Right lobe of liver (tissue), 6 donors: ENCODE measurements at regions not wholly inside any gene's neighbourhood (a gene's known extent, or its start where the extent isn't known, plus 50 kb on each side); places are given as distances from the start of the nearest gene placed in this dataset.

ENCODE experiments used
- ATAC-seq, 4 donors: fragments of 200-7000 bp; cut with Tn5 transposase; one replicate each; pipeline ENCODE4 v1.9.1; 2020; ENCODE audit warnings: mild to moderate bottlenecking in 4 of 4, moderate library complexity in 4 of 4
- DNase-seq, 3 donors: peaks; one replicate each; pipeline ENCODE4 v3.0.0-alpha.2; 2020
- H3K27ac ChIP-seq, 3 donors: fragments of 200-600 bp; one replicate each; pipeline ENCODE4 v1.8.0; 2022
- H3K27me3 ChIP-seq, 2 donors: fragments of 200-600 bp; one replicate each; pipeline ENCODE4 v1.8.0; 2022
- H3K36me3 ChIP-seq, 4 donors: fragments of 200-600 bp; sonication (generic) in 1 of 4; one replicate each; pipeline versions ENCODE4 v1.5.1 to v1.8.0; 2017 to 2022; ENCODE audit warnings: control low read depth in 1 of 4
- H3K4me1 ChIP-seq, 4 donors: fragments of 200-600 bp; sonication (generic) in 1 of 4; one replicate each; pipeline versions ENCODE4 v1.5.1 to v1.8.0; 2017 to 2022; ENCODE audit warnings: control low read depth in 1 of 4
- H3K4me3 ChIP-seq, 3 donors: fragments of 200-600 bp; one replicate each; pipeline ENCODE4 v1.8.0; 2022
- H3K9me3 ChIP-seq, 4 donors: fragments of 200-600 bp; sonication (generic) in 1 of 4; one replicate each; pipeline versions ENCODE4 v1.5.1 to v1.8.0; 2017 to 2022; ENCODE audit warnings: control low read depth in 1 of 4
- CTCF ChIP-seq, 4 donors: fragments of 200-600 bp in 3 of 4; fragments of 450-650 bp in 1 of 4; IDR thresholded peaks; one replicate each; pipeline versions ENCODE4 v1.5.1 to v1.8.0; 2016 to 2022; ENCODE audit warnings: antibody characterized with exemption in 4 of 4, mild to moderate bottlenecking in 2 of 4
- POLR2A ChIP-seq: fragments of 450-650 bp; IDR thresholded peaks from one replicate; pipeline ENCODE4 v1.6.1; 2017; ENCODE audit warnings: antibody characterized with exemption, mild to moderate bottlenecking
- WGBS: methylation state at CpG from one replicate; pipeline ENCODE4 v1.1.6; 2018; ENCODE audit warnings: low coverage, low lambda C conversion rate; ENCODE audit not compliant: insufficient coverage; ENCODE audit errors: missing lambda C conversion rate; 5-methylcytosine and 5-hydroxymethylcytosine counted together
- intact Hi-C, 2 donors: fragments of 100-400 bp; cut with DNase I; formaldehyde crosslinking; loops; one replicate each; pipeline versions ENCODE4 v1.11.2 to v1.14.1; 2022
- donor health status: DM: no; HTN: yes; CAD: no.
- donor health status: DM: no; HTN: no; CAD: no.
- donor health status: DM: no; HTN: no; CAD: no.
- donor health status: DM: no; HTN: yes; CAD: no.
- donor health status: DM: no; HTN: yes; CAD: no.

DNA sequence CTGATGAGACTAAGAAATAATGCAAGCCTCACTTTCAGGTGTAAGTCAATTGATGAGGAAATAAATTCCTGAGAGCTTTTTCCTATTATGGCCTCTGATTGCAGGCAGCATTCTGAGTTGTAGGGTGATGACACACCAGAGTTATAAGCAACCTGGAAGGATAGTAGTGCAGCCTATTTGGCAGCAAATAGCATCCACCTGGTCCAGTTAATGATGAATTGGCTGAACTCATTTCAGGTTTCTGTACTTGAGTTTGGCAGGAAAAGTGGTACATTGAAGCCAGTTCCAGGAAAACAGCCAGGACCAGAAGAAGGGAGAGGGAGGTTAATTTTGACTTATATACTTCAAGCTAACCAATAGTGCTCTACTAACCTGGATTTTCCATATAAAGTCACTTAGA is 316.8 kb downstream of the NAF1 start:
- TF ChIP-seq CTCF (IDR thresholded peaks at IDR 0.05) (no peak), POLR2A (no peak)
- Histone ChIP-seq H3K4me1 (no peaks in the 10 kb centered on the region), H3K27me3 (no peaks in the 10 kb centered on the region), H3K9me3 (no peaks in the 10 kb centered on the region), H3K27ac (no peak overlapping the region), H3K4me3 (no peak overlapping the region), H3K36me3 (no peaks in the 10 kb centered on the region)
- ATAC-seq = no peak
- DNase-seq = no peak
- intact Hi-C loops = no loop called here

- Histone ChIP-seq H3K9me3 (no peaks in the 10 kb centered on the region), H3K36me3 (no peaks in the 10 kb centered on the region), H3K4me1 (no peaks in the 10 kb centered on the region), H3K27me3 (no peaks in the 10 kb centered on the region), H3K27ac (no peak overlapping the region), H3K4me3 (no peak overlapping the region)
- DNase-seq (no peak), ATAC-seq (peak in 1 of 4 donors; percentile 21)
- TF ChIP-seq CTCF (IDR thresholded peaks at IDR 0.05) = no peak
- TF ChIP-seq POLR2A = no peak
- 63% methylated on average over 1 of the region's 1 CpG for WGBS
- intact Hi-C loops = no loop called here
Measured at GRCh38 chr4:162847945-162848549, 318.6 kb downstream of the NAF1 start.

DNA sequence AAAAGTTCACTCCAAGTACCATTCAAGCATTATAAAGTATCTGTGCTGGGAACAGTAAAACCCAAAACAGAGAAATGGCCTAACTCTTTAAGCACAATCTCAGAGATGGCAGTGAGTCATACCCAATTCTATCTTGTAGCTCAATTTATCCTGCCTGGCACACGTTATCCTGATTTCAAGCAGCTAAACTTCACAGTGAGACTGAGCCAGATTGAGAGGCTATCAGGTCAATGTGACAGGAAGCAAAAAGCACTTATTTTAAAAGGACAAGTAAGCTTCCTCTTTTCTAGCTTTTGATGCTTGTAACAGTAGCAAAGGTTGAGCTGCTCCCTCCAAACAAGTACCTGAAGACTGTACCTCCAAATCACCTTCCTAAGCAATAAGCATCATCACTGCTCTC is 324.9 kb downstream of the NAF1 start:
- no peaks in the 10 kb centered on the region for H3K4me1 ChIP-seq
- H3K9me3 ChIP-seq = no peaks in the 10 kb centered on the region
- WGBS = 0% methylated on average over 1 of the region's 1 CpG

DNA sequence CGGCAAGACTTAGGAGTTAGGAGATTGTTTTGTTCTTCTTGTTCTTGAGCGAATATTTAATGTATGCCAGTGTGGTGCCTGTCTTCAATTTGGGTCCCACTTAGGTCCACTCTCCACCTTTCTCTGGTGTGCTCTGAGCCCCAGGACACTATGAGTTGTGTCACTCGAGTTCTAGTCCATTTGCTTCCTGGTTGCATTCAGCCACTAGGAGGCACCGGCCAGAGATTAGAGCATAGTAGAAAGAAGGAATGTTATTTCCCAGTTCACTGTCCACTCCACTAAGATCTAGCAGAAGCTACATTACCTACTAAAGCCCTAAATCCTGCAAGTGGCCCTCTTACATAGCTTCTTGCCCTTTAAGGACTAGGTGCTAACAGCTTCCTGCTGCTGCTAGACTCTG is 326.9 kb downstream of the NAF1 start:
- Histone ChIP-seq H3K27me3 (no peaks in the 10 kb centered on the region), H3K27ac (no peak overlapping the region), H3K4me1 (no peaks in the 10 kb centered on the region), H3K4me3 (no peak overlapping the region), H3K36me3 (no peaks in the 10 kb centered on the region), H3K9me3 (no peaks in the 10 kb centered on the region)
- intact Hi-C loops = no loop called here
- ATAC-seq (no peak), DNase-seq (no peak)
- no peak for TF ChIP-seq CTCF (IDR thresholded peaks at IDR 0.05)
- WGBS = 59% methylated on average over 4 of the region's 4 CpGs

More for the DNA sequence above, 324.9 kb downstream of the NAF1 start:
- intact Hi-C loops = no loop called here
- Histone ChIP-seq H3K27me3 (no peaks in the 10 kb centered on the region), H3K36me3 (no peaks in the 10 kb centered on the region), H3K4me3 (no peak overlapping the region), H3K27ac (no peak overlapping the region)
- TF ChIP-seq POLR2A (no peak), CTCF (IDR thresholded peaks at IDR 0.05) (no peak)
- no peak for ATAC-seq
- DNase-seq = no peak

GRCh38 chr4:162838671-162839070 is 328.0 kb downstream of the NAF1 start:
- WGBS = 71% methylated on average over 1 of the region's 1 CpG
- Histone ChIP-seq H3K9me3 (no peaks in the 10 kb centered on the region), H3K4me3 (no peak overlapping the region), H3K27ac (no peak overlapping the region), H3K4me1 (no peaks in the 10 kb centered on the region), H3K36me3 (no peaks in the 10 kb centered on the region), H3K27me3 (no peaks in the 10 kb centered on the region)
- intact Hi-C loops = no loop called here
- no peak for ATAC-seq
- no peak for DNase-seq
- TF ChIP-seq POLR2A (no peak), CTCF (IDR thresholded peaks at IDR 0.05) (no peak)
